Hematopoietic multipotent progenitor cell (in vitro differentiated cells): ENCODE measurements at regions not wholly inside any gene's neighbourhood (a gene's known extent, or its start where the extent isn't known, plus 50 kb on each side); places are given as distances from the start of the nearest gene placed in this dataset.
A peak's percentile ranks its signal among the peaks of the same experiment; 100 is the strongest.
"Not testable (repeated sequence)": the region's sequence is repeated elsewhere in the genome, so short reads cannot be mapped to it uniquely, and the experiment has no call there.

ENCODE experiments used
- DNase-seq, 3 donors: peaks; one replicate each; pipeline ENCODE4 v3.0.0-alpha.2; 2011 to 2015; ENCODE audit warnings: low read depth in 2 of 3, low spot score in 2 of 3

DNA sequence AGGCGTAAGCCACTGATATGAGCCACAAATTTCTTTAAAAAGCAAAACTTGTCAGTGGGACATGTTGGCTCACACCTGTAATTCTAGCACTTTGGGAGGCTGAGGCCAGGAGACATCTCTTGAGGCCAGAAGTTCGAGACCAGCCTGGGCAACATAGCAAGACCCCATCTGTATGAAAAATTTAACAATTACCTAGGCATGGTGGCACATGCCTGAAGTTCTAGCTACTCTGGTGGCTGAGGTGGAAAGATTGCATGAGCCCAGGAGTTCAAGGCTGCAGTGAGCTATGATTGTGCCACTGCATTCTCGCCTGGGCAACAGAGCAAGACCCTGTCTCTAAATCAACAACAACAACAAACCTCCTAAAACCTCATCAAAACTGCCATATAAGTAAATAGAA, 147.6 kb upstream of the BARHL2 start:
- no peak for DNase-seq

DNA sequence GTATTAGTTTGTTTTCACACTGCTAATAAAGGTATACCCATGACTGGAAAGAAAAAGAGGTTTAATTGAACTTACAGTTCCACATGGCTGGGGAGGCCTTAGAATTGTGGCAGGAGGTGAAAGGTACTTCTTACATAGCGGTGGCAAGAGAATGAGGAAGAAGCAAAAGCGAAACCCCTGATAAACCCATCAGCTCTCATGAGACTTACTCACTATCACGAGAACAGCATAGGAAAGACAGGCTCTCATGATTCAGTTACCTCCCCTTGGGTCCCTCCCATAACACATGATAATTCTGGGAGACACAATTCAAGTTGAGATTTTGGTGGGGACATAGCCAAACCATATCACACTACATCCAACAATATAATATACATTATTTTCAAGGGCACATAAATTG, 145.7 kb upstream of the BARHL2 start:
- DNase-seq: no peak

DNA sequence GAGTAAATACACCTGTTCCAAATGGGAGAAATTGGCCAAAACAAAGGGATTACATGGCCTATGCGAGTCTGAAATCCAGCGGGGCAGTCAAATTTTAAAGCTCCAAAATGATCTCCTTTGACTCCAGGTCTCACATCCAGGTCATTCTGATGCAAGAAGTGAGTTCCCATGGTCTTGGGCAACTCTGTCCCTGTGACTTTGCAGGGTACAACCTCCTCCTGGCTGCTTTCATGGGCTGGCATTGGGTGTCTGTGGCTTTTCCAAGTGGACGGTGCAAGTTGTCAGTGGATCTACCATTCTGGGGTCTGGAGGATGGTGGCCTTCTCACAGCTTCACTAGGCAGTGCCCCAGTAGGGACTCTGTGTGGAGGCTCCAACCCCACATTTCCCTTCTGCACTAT, 144.3 kb upstream of the BARHL2 start:
- not testable (repeated sequence) for DNase-seq

GRCh38 chr1:90856463-90857007, 139.4 kb upstream of the BARHL2 start:
- DNase-seq: no peak

DNA sequence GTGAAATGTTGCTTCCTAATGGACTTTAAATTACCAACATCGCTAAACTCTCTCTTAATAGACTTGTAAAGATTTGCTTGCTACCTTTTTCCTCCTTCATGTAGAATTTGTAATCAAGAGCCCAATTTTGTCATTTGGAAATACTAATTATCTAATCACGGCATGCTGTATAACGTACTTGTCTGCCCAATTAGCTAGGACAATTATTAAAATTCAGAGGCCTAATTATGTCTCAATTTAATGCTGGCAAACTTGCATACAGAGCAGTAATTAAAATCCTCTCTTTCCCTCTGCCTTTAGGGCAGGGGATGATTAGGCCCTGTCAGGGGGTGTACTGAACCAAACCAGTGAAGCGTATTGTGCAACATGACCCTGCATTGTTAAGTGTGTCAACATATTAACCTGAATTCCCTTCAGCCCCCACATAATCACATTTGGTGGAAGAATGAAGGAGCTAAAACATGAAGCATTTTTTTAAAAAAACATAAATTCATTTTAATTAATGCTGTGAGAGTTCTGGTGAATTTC, 137.4 kb upstream of the BARHL2 start:
- DNase-seq: no peak

- no peak for DNase-seq
Observed at GRCh38 chr1:90851711-90852050, 134.6 kb upstream of the BARHL2 start.

GRCh38 chr1:90850898-90851710, 134.0 kb upstream of the BARHL2 start:
- peak; percentile 38 to 72 (median 70) for DNase-seq

DNA sequence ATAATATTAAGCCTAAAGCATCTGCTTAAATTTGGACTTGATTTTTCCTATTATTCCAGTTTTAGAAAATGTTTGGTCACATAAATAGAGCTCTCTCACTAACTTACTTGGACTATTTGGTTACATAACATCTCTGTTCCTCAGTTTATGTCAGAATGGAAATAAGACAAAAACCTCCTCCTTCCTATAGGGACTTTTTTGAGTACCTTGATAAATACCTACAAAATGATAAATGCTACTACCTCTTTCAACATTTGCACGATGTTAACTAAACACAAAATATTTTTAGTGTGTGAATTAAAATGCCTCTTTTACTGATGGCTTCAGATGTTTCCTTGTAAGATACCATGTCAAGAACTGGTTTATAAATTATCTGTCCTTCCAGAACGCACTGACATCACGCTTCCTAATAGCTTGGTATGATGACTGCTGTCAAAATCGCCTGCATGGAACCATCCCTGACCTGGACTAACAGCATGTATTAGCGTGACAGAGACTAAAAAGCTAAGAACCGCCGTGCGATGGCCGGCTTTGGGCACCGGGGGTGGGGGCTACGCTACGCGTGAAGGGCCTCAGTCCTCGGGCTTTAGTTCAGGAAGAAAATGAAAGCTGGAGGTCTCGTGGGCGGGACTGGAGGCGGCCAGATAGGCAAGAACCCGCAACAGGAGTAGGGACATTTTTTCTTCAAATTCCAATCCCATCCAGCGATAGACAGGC, 133.2 kb upstream of the BARHL2 start:
- no peak for DNase-seq

- no peak for DNase-seq
Observed at GRCh38 chr1:90841473-90841872, 124.4 kb upstream of the BARHL2 start.

DNA sequence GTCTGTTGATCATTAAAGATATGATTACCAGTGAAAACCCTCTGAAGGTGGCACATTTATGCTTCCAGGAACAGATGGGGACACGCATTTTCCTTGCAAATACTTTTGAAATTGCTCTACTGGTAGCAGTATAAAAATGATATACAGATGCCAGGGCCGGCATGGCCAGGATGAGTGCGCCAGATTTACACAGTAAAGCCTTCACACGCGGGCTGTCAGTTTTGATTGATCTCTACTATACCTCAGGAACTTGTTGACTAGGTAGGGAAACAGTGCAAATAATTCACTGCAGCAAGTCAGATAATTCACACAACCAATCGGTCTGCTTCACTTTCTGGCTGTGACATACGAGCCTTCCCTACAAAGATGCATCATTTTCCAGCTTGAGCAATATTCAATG, 123.2 kb upstream of the BARHL2 start:
- DNase-seq: no peak

DNA sequence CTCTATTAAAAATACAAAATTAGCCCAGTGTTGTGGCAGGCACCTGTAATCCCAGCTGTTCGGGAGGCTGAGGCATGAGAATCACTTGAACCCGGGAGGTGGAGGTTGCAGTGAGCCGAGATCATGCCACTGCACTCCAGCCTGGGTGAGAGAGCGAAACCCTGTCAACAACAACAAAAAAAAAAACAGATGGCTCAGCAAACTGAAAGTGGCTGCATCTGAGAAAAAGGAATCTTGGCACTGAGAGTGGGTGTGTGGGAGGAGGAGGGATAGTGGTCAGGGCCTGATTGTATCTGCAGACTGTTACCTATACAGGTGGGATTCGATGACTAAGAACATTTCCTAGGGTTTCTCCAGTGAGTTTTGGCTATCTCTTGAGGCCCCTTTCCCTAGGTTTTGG, 122.2 kb upstream of the BARHL2 start:
- DNase-seq: no peak

- DNase-seq: no peak
Observed at GRCh38 chr1:90838720-90839119, 121.6 kb upstream of the BARHL2 start.

- no peak for DNase-seq
Observed at GRCh38 chr1:90837420-90837819, 120.3 kb upstream of the BARHL2 start.

- no peak for DNase-seq
Observed at GRCh38 chr1:90836345-90836679, 119.2 kb upstream of the BARHL2 start.

GRCh38 chr1:90835661-90836344, 118.7 kb upstream of the BARHL2 start:
- no peak for DNase-seq

- DNase-seq: no peak
Observed at GRCh38 chr1:90834886-90835660, 118.0 kb upstream of the BARHL2 start.

DNA sequence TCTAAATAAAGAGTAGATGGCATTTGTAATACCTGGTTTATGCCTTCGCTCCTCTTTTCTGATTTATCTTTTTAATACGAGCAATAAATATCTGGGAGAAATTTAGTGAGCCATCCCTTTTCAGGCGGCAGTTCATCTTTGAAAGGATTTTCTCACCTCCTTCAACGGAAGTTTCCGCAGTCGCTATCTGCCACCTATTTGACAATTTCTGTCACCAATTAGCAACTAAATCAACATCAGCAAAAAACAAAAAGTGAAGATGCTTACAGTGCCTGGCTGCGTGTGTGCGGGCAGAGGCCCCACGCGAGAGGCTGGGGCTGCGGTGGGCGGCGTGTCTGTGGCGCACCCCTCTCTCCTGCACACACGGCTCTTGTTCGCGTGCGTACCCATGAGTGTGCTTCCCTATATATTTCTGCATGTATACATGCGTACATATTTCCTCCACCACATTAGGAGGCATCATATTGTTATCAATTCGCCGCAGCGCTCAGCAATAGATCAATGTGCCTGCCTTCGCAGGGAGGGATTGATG, 117.3 kb upstream of the BARHL2 start:
- DNase-seq: no peak

DNA sequence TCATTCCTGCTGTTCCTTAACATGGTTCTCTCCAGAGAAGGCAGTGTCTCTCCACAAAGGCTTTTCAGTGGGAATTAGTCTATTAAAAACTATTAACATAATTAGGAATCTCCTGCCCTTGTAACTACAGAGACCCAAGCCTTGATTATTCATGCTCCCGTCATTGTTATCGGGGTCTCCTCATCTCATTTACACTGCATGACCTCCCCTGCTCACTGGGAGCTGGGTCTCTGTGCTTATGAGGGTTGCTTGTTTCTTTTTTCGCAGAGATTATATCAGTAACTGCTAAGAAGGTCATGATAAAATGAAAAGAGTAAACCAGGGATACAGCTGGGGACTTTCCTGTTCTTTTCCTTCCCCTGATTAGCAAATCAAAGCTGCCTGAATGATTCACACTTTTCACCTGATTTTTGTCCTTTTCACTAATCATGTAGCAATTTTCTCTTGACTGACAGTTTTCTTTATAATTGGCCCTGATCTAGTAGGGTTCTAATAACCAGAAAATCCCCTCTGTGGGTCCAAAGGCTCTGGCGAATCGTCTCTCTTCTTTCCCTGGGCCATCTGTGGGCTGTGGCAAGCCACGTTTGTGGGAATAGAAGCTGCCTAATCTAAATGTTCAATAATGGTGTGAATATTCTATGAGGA, 116.5 kb upstream of the BARHL2 start:
- no peak for DNase-seq

- no peak for DNase-seq
Observed at GRCh38 chr1:90831910-90832309, 114.8 kb upstream of the BARHL2 start.

- DNase-seq: no peak
Observed at GRCh38 chr1:90826834-90827233, 109.7 kb upstream of the BARHL2 start.
